SKM-1 treated with dmso at 0.1 percent for 144 hours (cell line): ENCODE measurements at regions not wholly inside any gene's neighbourhood (a gene's known extent, or its start where the extent isn't known, plus 50 kb on each side); places are given as distances from the start of the nearest gene placed in this dataset.
A peak's percentile ranks its signal among the peaks of the same experiment; 100 is the strongest.
"Not testable (repeated sequence)": the region's sequence is repeated elsewhere in the genome, so short reads cannot be mapped to it uniquely, and the experiment has no call there.

Experiments used
- DNase-seq: peaks from one replicate; lab custom pipeline; 2025; ENCODE audit not compliant: unreplicated experiment; lab: John Stamatoyannopoulos, UW

DNA sequence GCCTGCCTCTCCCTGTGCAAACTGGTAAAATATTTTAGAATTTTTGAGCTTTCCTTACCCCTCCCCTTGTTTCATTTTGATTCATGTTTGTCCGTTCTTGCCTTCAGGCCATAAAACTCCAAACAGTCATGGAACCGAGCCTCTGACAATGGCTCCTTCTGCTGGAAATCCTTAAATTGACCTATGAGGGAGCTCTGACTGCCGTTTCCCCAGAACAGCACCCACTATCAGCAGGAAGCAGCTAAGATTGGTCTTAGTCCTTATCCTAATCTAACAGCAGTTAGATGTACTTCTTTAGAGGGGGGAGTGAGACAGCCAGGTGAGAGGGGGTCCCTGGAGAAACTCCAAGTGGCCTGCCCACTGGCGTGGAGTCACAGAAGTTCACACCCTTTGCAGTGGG is 106.7 kb downstream of the FAM174A start:
- DNase-seq, result no peak

DNA sequence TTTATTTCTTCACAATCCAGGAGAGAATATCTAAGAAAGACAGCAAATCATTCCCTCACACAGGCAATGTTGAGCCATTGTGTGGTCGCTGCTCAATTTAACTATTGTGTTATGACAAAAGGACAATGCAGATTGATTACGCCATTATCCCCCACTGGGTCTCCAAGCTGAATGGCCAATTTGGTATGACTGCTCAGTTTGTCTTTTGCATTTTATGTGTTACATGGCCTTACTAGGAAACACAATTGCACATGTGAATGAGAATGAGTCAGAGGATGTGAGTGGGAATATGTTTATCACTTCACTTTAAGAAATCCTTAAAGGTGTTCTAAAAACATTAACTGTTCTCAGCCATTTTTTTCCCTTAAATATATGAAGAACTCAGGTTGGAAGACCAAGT is 108.3 kb downstream of the FAM174A start:
- DNase-seq, result no peak

DNA sequence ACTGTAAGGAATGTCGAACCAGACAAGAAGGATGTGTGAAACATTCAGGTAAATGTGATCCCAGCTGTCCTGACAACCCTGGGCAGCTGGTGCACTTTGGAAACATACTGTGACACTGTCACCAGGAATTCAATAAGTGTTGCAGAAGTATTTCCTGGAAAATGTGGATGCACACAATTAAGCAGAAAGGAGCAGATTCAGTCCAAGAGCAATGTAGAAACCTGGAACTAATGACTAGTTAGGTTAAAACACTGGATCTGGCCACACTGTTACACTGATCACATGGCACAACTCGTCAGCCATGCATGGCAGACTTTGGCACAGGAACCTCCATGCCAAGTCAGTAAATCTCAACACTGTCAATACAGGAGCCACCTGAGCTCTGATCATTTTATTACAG is 109.0 kb downstream of the FAM174A start:
- no peak for DNase-seq

DNA sequence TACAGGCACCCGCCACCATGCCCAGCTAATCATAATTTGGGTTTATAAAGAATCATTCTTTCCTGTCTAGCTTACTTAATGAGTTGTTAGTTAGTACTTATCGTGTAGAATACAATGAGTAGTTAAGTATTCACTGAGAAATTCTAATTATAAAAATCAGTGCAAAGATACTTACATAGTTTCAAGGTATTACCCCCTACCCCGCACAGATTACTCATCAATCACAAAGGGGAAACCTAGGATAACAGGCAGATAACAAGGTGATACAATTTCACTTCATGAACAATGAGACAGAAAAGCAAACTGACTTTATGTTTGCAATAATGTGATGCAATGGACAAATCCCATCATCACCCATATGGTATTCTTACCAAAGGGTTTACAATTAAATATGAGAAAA is 109.6 kb downstream of the FAM174A start:
- no peak for DNase-seq

DNA sequence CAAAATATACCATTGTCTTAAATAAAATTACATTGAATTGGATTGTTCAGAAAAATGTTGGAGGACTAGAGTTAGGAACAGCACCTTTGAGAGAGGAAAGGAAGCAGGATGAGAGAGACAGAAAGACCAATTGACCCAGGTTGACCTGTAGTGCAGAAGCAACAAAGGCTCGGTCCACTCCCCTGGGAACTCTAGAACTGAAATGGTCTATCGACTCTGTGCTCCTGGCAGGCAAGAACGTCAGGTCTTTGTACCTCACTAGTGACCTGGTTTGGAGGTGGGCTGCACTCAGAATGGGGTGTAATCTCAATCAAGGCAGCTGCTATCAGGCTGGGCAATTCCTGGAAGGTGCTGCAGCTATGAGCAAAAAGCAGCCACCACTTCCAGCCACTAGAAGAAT is 110.8 kb downstream of the FAM174A start:
- DNase-seq, result no peak

DNA sequence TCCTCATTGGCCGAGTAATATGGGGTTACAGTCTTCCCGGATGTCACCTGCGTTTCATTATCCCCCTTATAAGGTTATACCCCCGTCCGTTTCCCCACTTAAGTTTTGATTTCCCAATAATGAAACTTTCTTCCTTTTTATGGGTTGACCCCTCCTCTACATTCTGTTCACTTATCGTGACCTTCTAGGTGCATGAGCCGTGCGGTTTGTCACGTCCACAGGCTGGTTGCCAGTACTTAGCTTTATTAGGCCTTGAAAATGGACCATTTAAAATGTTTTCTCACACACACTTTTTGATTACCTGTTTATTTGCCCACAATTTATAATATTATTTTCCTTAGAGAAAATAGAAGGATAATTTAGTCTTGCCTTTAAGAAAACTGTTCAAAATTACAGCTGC is 111.5 kb downstream of the FAM174A start:
- no peak for DNase-seq

DNA sequence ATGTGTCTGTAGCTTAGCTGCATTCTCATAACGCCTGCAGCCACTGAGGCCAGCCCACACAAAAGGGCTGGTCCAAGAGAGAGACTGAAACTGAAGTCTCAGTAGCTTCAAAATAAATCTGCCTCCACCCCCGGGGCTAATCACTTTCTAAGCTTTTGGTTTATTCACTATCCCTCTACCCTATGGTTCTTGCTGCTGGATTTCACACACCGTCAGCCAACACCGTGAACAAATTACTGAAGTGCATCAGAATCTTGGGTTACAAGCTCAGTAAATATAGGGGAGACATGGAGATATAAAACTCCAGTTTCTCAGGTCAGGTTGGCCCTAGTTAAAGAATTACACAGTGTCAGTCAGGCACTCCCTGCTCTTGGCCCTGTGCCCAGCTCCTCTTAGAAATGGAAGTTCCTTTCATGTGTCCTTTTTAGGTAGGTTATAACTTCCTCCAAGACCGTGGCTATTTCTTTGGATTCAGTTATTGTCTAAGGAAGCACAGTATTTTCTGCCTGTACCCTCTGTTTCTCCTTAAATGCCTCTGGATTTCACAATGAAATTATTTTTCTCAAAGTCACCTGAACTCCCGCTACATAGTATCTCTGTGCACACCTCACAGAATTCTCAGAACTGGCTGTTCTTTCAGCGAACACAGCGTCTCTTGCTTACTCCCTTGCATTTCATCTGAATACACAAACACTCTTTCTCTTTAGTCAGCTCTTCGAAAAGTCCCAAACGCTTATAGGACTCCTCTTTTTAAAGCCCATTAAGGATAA is 112.5 kb downstream of the FAM174A start:
- peak; percentile 31 for DNase-seq

DNA sequence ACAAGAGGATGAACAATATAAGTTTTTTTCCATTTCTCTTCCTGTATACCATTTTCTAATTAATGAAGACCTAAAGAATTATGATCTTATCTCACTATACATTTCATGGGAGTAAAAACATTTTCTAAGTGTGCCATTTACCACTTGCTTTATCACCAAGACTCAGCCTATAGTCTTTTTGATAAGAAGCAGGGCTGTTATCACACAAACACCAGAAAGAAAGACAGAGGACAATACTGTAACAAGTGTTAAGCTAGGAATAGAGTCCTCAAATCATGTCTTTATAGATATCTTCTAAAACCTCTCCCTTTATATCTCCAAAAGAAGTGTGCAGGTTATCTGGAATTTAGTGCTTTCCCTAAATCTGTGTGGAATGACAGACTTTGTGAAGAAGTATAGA is 119.7 kb downstream of the FAM174A start:
- DNase-seq, result no peak

DNA sequence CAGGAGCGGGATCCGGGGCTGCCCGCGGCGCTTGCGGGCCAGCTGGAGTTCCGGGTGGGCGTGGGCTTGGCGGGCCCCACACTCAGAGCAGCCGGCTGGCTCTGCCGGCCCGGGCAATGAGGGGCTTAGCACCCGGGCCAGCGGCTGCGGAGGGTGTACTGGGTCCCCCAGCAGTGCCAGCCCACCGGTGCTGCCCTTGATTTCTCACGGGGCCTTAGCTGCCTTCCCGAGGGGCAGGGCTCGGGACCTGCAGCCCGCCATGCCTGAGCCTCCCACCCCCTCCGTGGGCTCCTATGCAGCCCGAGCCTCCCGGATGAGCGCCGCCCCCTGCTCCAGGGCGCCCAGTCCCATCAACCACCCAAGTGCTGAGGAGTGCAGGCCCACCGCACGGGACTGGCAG is 121.6 kb downstream of the FAM174A start:
- not testable (repeated sequence) for DNase-seq

DNA sequence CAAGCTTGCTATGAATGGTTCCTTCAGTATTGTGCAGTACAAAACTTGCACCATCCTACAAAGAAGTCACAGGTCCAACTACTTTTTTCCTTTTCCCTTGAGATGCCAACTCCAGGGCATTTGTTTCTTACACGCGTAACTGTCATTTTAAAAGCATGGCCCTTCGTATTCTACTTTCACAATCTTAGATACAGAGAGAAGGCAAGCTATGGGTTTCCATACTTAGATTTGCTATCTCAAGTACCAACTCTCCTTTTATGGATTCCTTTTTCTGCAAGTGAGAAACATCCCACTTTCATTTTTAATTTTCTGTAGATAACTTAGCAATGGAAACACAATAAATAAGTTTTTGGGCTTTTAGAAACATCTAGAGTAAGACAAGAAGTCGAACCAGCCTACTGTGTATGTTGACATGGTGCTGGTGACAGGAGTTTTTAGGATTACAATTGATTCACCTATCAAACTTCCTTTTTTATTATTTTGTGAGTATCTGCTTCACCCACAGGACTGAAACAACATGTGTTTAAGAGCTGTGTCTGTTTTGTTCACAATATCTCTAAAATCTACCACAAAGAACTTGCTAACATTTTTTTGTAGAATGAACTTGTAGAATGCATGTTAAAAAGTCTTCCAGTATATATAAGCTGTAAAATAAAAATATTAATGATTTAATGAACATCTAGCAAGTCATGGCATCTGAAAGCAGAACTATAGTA is 124.1 kb downstream of the FAM174A start:
- DNase-seq, result no peak

DNA sequence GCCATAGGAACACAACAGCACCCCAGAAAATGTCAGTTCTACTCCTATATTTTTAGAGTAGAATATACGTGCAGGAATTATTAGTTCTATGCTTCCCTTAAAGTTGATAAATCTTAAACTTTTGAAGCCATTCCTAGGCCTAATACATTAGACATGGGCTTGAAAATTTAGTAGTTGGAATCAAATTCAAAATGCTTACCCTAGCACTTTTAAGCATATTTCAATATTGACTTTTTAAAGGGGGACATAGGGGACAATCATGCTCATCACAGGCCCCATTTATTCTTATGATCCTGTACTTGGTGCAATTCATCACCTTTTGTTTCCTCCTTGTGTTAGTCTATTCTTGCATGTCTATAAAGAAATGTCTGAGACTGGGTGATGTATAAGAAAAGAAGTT is 129.0 kb downstream of the FAM174A start:
- DNase-seq, result no peak

DNA sequence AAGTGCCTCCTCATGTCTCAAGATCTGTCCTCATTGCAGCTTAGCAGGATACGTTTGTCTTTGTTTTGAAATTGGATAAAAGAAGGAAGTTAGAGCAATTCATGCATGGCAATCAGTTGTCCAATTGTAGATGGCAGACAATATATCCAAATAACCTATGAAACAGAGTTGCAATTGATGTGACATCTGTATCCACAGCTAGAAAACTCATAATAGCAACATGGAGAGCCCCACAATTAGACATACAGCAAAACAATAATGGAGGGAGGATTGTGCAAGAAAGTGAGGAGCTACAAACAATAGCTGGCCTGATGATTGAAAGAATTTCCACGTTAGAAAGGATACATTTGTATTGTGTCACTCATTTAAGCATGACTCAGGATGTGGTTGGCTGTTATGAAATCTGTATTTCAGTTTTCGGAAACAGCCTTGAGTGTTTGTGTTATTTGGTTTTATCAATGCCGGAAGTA is 132.0 kb downstream of the FAM174A start:
- peak; percentile 77 for DNase-seq

DNA sequence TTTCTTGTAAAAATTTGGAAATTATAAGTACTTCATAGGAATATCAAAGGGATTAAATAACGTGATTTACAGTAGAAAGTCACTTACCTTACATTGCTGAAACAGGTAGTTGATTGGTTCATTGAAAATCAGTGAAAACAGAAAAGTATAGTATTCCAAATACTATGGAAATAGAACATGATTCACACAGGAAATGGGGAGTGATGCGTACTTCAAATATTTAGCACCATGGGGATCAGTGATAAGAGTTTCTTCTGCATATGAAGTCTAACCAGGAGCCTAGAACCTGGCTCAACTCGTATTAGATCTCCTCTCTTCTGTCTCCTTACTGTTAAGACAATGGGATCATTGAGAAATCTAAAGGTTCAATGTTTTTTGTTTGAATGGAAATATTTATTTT is 133.3 kb downstream of the FAM174A start:
- no peak for DNase-seq

DNA sequence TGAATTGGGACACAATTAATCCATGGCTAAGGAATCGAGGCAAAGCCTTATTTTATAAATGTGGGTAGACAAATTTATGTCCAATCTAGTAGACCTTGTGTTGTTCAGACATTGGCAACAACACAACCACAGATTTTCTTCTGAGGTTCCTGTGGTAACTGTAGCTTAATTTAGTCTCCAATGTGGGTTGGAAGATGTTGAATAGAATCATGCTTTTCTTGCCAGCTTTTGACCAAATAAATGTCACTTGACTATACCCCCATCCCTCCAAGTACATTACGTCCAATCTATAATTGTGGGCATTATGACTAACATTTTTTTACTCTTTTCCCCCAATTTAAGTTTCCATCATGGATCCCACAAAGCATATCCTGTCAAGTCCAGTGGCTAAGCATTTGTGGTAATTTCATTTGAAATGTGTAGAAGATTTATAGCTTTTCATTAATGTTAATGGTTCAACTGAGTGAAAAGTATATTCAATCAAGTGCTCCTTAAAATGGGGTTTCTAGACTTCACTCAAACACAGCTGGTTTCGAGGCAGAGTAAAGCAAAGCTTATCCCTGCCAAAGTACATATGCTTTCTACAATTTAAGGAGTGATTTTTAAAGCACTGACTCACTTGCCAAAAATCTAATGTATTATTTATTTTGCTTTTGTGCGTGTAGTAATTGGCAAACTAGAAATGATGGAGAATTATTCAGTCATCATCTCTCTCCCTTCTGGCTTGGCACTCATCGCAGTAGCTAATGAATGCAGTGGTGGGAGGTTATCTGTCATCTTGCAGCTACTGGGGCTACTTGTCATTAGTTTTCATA is 141.8 kb downstream of the FAM174A start:
- no peak for DNase-seq

DNA sequence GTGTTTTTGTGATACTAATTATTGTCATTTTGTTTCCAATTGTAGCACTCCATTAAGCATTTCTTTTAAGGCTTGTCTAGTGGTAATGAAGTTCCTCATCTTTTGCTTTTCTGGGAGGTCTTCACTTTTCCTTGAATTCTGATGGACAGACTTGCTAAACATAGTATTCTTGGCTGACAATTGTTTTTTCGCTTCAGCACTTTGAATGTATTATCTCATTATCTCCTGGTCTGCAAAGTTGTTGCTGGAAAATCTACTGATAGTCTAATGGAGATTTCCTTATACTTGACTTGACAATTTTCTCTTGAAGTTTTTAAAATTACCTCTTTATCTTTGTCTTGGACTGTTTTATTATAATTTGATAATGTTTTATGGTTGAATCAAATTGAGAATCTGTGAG is 147.5 kb downstream of the FAM174A start:
- no peak for DNase-seq

DNA sequence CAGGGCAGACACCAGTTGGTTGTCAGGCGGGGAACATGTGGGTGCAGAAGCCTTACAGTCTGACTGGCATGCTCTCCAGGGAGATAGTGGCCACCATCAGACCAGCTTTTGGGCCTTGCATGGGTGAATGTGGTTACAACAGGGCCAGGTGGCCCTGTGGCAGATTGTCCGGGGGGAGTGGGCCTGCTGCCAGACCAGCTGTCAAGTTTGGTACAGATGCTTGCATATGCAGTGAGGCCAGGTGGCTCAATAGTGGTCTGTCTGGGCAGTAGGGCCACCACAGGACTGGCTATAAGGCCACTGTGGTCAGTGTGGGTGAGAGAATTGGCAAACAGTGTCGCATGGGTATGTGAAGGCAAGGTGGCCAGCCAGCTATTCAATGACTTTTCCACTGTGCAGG is 148.7 kb downstream of the FAM174A start:
- DNase-seq, result no peak

DNA sequence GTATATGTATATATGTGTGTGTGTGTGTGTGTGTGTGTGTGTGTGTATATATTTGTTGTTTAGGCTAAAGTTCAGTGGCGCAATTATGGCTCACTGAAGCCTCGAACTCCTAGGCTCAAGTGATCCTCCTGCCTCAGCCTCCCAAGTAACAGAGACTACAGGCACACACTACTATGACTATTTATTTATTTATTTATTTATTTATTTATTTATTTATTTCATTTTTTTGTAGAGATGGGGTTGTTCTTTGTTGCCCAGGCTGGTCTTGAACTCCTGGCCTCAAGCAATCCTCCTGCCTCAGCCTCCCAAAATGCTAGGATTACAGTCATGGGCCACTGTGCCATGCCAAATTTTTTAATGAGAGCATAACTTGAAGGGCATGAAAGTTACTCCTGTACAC is 149.9 kb downstream of the FAM174A start:
- not testable (repeated sequence) for DNase-seq

DNA sequence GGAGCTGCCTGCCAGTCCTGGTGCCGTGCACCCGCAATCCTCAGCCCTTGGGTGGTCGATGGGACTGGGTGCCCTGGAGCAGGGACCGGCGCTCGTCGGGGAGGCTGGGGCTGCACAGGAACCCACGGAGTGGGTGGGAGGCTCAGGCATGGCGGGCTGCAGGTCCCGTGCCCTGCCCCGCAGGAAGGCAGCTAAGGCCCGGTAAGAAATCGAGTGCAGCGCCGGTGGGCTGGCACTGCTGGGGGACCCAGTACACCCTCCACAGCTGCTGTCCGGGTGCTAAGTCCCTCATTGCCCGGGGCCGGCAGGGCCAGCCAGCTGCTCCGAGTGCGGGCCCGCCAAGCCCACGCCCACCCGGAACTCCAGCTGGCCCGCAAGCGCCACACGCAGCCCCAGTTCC is 153.7 kb downstream of the FAM174A start:
- DNase-seq, result not testable (repeated sequence)

DNA sequence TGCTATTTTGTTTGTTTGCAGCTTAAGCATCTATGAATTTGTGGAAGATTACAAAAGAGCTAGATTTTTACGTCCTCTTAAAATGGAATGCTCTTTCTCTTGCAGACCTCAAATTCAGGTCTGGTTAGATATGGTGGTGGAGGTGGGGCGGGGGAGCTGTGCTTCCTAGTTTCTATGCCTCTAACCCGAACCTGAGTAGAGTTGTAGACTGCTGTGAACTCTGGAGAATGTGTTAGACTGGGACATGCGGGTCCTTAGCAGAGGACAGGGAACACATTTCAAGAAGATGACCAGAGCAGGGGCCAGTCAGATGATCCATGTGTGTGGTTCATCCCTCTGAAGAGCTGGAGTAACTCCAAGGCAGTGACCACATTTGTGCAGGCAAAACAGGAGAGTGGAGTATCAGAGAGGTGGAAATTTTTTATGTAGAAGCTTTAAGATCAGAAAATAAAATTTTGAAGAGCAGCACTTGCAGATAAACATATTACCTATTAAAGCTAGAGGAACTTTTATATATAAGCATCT is 154.9 kb downstream of the FAM174A start:
- DNase-seq, result no peak

DNA sequence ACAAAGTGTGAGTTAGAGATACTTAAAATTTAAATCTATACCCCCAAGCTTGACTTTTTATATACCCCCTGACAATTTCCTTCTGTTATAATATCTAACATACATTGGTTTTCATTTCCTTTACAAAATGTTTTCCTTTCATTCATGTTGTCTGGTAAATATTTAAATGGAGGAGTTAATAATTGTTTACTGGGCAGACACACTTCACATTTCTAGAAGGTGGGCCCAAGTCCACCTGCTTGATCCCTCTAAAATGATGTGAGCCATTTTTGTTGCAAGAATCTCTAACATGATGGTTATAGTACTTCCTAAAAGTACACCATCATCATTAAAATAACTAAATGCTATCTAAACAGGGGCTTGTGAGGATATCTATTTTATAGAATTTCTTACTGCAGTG is 155.9 kb downstream of the FAM174A start:
- no peak for DNase-seq

DNA sequence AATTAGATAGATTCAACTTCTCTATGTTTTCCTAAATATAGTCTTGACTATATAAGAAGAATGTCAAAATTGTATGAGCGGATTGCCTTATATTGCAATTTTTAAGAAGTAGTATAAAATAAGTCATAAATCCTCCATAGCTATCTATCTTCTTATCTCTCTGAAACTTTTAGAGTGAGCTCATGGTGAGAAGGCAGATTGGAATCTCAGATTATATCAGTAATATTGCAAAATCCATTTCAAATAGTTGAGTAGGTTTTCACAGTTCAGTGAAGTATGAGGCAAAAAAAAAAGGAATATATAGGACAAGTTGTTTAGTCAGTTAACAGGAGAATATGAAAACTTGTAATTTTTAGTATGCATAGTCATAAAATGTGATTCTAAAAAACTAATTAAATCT is 156.4 kb downstream of the FAM174A start:
- no peak for DNase-seq

DNA sequence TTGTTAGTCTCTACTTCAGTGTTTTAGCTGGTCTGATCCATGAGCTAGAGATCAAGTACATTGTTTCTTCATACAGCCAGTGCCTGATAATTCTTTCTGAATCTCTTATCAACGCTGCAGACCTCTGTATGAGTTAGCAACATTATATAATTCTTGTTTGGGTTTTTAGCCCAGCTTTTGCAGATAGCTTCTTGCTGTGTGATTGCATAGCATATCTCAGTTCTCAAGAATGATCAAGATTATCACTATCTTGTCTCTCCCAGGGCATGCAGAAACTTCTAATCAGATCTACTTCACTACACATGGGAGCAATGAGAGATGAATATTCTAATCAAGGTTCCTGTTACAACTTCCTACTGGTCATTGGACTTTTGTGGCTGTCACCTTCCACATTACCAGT is 158.3 kb downstream of the FAM174A start:
- no peak for DNase-seq
